MM.1S (cell line): ENCODE measurements at regions not wholly inside any gene's neighbourhood (a gene's known extent, or its start where the extent isn't known, plus 50 kb on each side); places are given as distances from the start of the nearest gene placed in this dataset.

ENCODE experiments used
- DNase-seq: peaks from one replicate; pipeline ENCODE4 v3.0.0-alpha.2; 2015
- H2AFZ ChIP-seq: fragments of 300-600 bp; sonication (generic); 2 replicates; pipeline ENCODE4 v1.6.0; 2016; ENCODE audit warnings: antibody characterized with exemption, low read length
- H3F3A ChIP-seq: fragments of 300-600 bp; sonication (generic); 2 replicates; pipeline ENCODE4 v1.6.1; 2016; ENCODE audit warnings: mild to moderate bottlenecking, antibody characterized with exemption, low read length, moderate library complexity, mixed read lengths; ENCODE audit not compliant: insufficient read depth
- H3K27ac ChIP-seq: fragments of 300-600 bp; sonication (generic); 2 replicates; pipeline ENCODE4 v1.5.1; 2016; ENCODE audit warnings: mild to moderate bottlenecking, low read length
- H3K27me3 ChIP-seq: fragments of 300-600 bp; sonication (generic); replicated peaks from 2 replicates; pipeline ENCODE4 v1.6.0; 2016; ENCODE audit warnings: low read length; ENCODE audit not compliant: insufficient read depth
- H3K36me3 ChIP-seq: fragments of 300-600 bp; sonication (generic); replicated peaks from 2 replicates; pipeline ENCODE4 v1.6.1; 2016; ENCODE audit warnings: mild to moderate bottlenecking, low read length, mixed read lengths; ENCODE audit not compliant: insufficient read depth
- H3K4me1 ChIP-seq: fragments of 300-600 bp; sonication (generic); 2 replicates; pipeline ENCODE4 v1.6.1; 2016; ENCODE audit warnings: low read length, mixed read lengths
- H3K4me2 ChIP-seq: fragments of 300-600 bp; sonication (generic); 2 replicates; pipeline ENCODE4 v1.6.0; 2016; ENCODE audit warnings: low read depth, low read length
- H3K4me3 ChIP-seq: fragments of 300-600 bp; sonication (generic); 2 replicates; pipeline ENCODE4 v1.5.1; 2016; ENCODE audit warnings: low read length, mixed read lengths
- H3K79me2 ChIP-seq: fragments of 300-600 bp; sonication (generic); 2 replicates; pipeline ENCODE4 v1.6.1; 2016; ENCODE audit warnings: mixed run types, low read length, mixed read lengths
- H3K9ac ChIP-seq: fragments of 300-600 bp; sonication (generic); 2 replicates; pipeline ENCODE4 v1.6.1; 2016; ENCODE audit warnings: low read length, mixed read lengths
- H3K9me2 ChIP-seq: fragments of 300-600 bp; sonication (generic); replicated peaks from 2 replicates; pipeline ENCODE4 v1.6.1; 2016; ENCODE audit warnings: mild to moderate bottlenecking, low read length, mixed read lengths; ENCODE audit not compliant: insufficient read depth
- H3K9me3 ChIP-seq: fragments of 300-600 bp; sonication (generic); replicated peaks from 2 replicates; pipeline ENCODE4 v1.6.1; 2016; ENCODE audit warnings: mild to moderate bottlenecking, low read length, mixed read lengths; ENCODE audit not compliant: insufficient read depth
- H4K20me1 ChIP-seq: fragments of 300-600 bp; sonication (generic); 2 replicates; pipeline ENCODE4 v1.6.1; 2016; ENCODE audit warnings: mild to moderate bottlenecking, low read length, moderate library complexity, mixed read lengths; ENCODE audit not compliant: insufficient read depth
- CTCF ChIP-seq: fragments of 300-600 bp; sonication (generic); IDR thresholded peaks from 2 replicates; pipeline ENCODE4 v1.5.1; 2016; ENCODE audit warnings: antibody characterized with exemption, low read length, mixed read lengths
- EZH2 ChIP-seq: fragments of 300-600 bp; sonication (generic); optimal IDR thresholded peaks from 2 replicates; pipeline ENCODE3; 2017; ENCODE audit warnings: low read depth, mild to moderate bottlenecking, antibody characterized with exemption, low read length, mixed read lengths
- EZH2phosphoT487 ChIP-seq: fragments of 300-600 bp; sonication (generic); IDR thresholded peaks from 2 replicates; pipeline ENCODE4 v1.6.1; 2018; ENCODE audit warnings: antibody characterized with exemption, low read length

- no peak for DNase-seq
- Histone ChIP-seq H3K79me2 (no peaks in the 10 kb centered on the region), H3K9me2 (no peaks in the 10 kb centered on the region), H3K9me3 (no peaks in the 10 kb centered on the region), H3F3A (no peaks in the 10 kb centered on the region), H3K27ac (no peak overlapping the region), H3K36me3 (no peaks in the 10 kb centered on the region), H3K4me1 (no peaks in the 10 kb centered on the region), H4K20me1 (no peaks in the 10 kb centered on the region), H3K4me2 (no peak overlapping the region), H3K4me3 (no peak overlapping the region), H2AFZ (no peak overlapping the region), H3K27me3 (no peaks in the 10 kb centered on the region), H3K9ac (no peak overlapping the region)
- TF ChIP-seq CTCF (no peak), EZH2phosphoT487 (no peak), EZH2 (no peak)
Observed at GRCh38 chr18:45448871-45449270, 166.4 kb upstream of the SLC14A2 start.

GRCh38 chr18:45449418-45450227, 165.7 kb upstream of the SLC14A2 start:
- no peaks in the 10 kb centered on the region for H3K27me3 ChIP-seq
- H3K4me3 ChIP-seq = no peak overlapping the region
- no peaks in the 10 kb centered on the region for H3K79me2 ChIP-seq
- no peak overlapping the region for H3K9ac ChIP-seq
- H3K9me3 ChIP-seq = no peaks in the 10 kb centered on the region
- H3K4me2 ChIP-seq = no peak overlapping the region
- H3K27ac ChIP-seq = no peak overlapping the region
- no peaks in the 10 kb centered on the region for H3K4me1 ChIP-seq
- H4K20me1 ChIP-seq = no peaks in the 10 kb centered on the region
- H3K9me2 ChIP-seq = no peaks in the 10 kb centered on the region
- H3F3A ChIP-seq = no peaks in the 10 kb centered on the region
- TF ChIP-seq EZH2 (no peak), EZH2phosphoT487 (no peak), CTCF (no peak)
- DNase-seq = no peak
- H2AFZ ChIP-seq = no peak overlapping the region
- no peaks in the 10 kb centered on the region for H3K36me3 ChIP-seq

GRCh38 chr18:45456090-45457021, 158.9 kb upstream of the SLC14A2 start:
- H3K4me2 ChIP-seq = no peak overlapping the region
- H3K27ac ChIP-seq = no peak overlapping the region
- no peaks in the 10 kb centered on the region for H3F3A ChIP-seq
- H3K4me1 ChIP-seq = no peaks in the 10 kb centered on the region
- no peaks in the 10 kb centered on the region for H3K27me3 ChIP-seq
- no peaks in the 10 kb centered on the region for H3K9me2 ChIP-seq
- DNase-seq = no peak
- TF ChIP-seq EZH2 (no peak), CTCF (no peak), EZH2phosphoT487 (no peak)
- H3K9ac ChIP-seq = no peak overlapping the region
- no peaks in the 10 kb centered on the region for H3K79me2 ChIP-seq
- no peak overlapping the region for H3K4me3 ChIP-seq
- H2AFZ ChIP-seq = no peak overlapping the region
- no peaks in the 10 kb centered on the region for H4K20me1 ChIP-seq
- H3K9me3 ChIP-seq = no peaks in the 10 kb centered on the region
- H3K36me3 ChIP-seq = no peaks in the 10 kb centered on the region
